Activated B cell treated with CpG ODN at 0.5 μM for 24 hours (primary cell): ENCODE measurements at regions not wholly inside any gene's neighbourhood (a gene's known extent, or its start where the extent isn't known, plus 50 kb on each side); places are given as distances from the start of the nearest gene placed in this dataset.
"Not testable (repeated sequence)": the region's sequence is repeated elsewhere in the genome, so short reads cannot be mapped to it uniquely, and the experiment has no call there.

ENCODE experiments used
- ATAC-seq: fragments of 200-7000 bp; cut with Tn5 transposase; one replicate; pipeline ENCODE4 v1.10.0; 2021; ENCODE audit warnings: low read depth, mild to moderate bottlenecking, moderate library complexity
- CTCF ChIA-PET: fragments of 350-600 bp; sonication (Branson Sonifier 250); formaldehyde crosslinking; loops from one replicate; lab custom pipeline; 2021; ENCODE audit warnings: antibody characterized with exemption; lab: Charles Lee
- POLR2A ChIA-PET: fragments of 350-600 bp; sonication (Branson Sonifier 250); formaldehyde crosslinking; loops from one replicate; lab custom pipeline; 2021; ENCODE audit warnings: antibody characterized with exemption; lab: Charles Lee
- DNase-seq: peaks from one replicate; pipeline ENCODE4 v3.0.0; 2022
- H3K27ac Mint-ChIP-seq: one replicate; pipeline ENCODE4 v1.8.0; 2020; ENCODE audit warnings: mixed read lengths
- H3K27me3 Mint-ChIP-seq: one replicate; pipeline ENCODE4 v1.8.0; 2021; ENCODE audit warnings: mixed read lengths
- H3K36me3 Mint-ChIP-seq: one replicate; pipeline ENCODE4 v1.8.0; 2021; ENCODE audit warnings: low read depth, mixed read lengths
- H3K4me1 Mint-ChIP-seq: one replicate; pipeline ENCODE4 v1.8.0; 2021; ENCODE audit warnings: mixed read lengths
- H3K4me3 Mint-ChIP-seq: one replicate; pipeline ENCODE4 v1.8.0; 2020; ENCODE audit warnings: mild to moderate bottlenecking, mixed read lengths
- H3K9me3 Mint-ChIP-seq: one replicate; pipeline ENCODE4 v1.8.0; 2020; ENCODE audit warnings: mixed read lengths
- intact Hi-C: fragments of 100-400 bp; cut with micrococcal nuclease; formaldehyde crosslinking; loops from one replicate; pipeline ENCODE4 v1.15.1; 2024
- TF ChIP-seq, protein P1 (sequence below): fragments of 200-600 bp; IDR thresholded peaks from one replicate; pipeline ENCODE4 v1.8.0; 2022; ENCODE audit warnings: antibody characterized with exemption, mild to moderate bottlenecking

DNA sequence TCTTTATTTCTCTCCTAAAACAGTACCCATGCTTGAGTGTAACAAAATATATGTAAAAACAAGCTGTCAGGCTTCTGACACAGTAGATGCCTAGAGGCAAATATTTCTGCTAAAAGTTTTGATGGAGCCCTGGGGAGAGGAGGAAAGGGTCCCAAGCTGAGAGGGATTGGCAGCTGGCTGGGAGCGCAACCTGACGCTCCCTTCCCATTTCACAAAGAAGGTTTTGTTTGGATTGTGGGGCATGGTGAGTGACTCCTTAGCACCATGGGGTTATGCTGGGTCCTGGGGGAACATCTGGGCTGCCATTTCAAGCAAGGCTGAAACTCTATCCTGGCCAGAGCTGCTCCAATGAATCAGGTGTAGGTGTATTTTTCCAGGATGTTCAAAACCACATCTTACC is 720.5 kb downstream of the MAFB start:
- H3K27ac Mint-ChIP-seq = no peak overlapping the region
- intact Hi-C loops = no loop called here
- H3K27me3 Mint-ChIP-seq = no peaks in the 10 kb centered on the region
- H3K4me3 Mint-ChIP-seq = no peak overlapping the region
- TF ChIP-seq, protein P1, sequence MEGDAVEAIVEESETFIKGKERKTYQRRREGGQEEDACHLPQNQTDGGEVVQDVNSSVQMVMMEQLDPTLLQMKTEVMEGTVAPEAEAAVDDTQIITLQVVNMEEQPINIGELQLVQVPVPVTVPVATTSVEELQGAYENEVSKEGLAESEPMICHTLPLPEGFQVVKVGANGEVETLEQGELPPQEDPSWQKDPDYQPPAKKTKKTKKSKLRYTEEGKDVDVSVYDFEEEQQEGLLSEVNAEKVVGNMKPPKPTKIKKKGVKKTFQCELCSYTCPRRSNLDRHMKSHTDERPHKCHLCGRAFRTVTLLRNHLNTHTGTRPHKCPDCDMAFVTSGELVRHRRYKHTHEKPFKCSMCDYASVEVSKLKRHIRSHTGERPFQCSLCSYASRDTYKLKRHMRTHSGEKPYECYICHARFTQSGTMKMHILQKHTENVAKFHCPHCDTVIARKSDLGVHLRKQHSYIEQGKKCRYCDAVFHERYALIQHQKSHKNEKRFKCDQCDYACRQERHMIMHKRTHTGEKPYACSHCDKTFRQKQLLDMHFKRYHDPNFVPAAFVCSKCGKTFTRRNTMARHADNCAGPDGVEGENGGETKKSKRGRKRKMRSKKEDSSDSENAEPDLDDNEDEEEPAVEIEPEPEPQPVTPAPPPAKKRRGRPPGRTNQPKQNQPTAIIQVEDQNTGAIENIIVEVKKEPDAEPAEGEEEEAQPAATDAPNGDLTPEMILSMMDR = no peak
- ATAC-seq (no peak), DNase-seq (no peak)
- ChIA-PET CTCF (no interaction called here), POLR2A (no interaction called here)
- peaks cover 14% of the 10 kb centered on the region for H3K9me3 Mint-ChIP-seq
- no peaks in the 10 kb centered on the region for H3K36me3 Mint-ChIP-seq
- H3K4me1 Mint-ChIP-seq = no peaks in the 10 kb centered on the region

DNA sequence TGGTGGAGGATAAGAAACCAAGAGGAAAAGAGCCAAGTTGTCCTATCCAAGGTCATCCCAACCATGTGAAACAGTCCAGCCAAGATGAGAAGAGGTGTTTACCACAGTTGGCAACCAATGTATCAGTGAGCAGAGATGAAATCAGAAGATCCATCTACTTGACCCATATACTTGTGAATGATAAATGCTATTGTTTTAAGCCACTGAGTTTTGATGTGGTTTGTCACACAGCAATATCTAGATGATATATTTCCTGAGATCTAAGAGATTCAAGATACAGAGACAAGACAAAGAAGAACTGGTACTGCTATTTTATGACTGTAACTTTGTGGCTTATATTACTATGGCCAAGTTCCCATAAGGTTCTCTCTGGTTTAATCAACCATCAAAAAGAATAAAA is 721.2 kb downstream of the MAFB start:
- CTCF ChIA-PET = no interaction called here
- ATAC-seq (no peak), DNase-seq (no peak)
- Mint-ChIP-seq H3K27ac (no peak overlapping the region), H3K4me1 (no peaks in the 10 kb centered on the region), H3K27me3 (no peaks in the 10 kb centered on the region), H3K9me3 (peaks cover 14% of the 10 kb centered on the region), H3K36me3 (no peaks in the 10 kb centered on the region), H3K4me3 (no peak overlapping the region)
- TF ChIP-seq, protein P1 = no peak
- POLR2A ChIA-PET = no interaction called here
- intact Hi-C loops = no loop called here

DNA sequence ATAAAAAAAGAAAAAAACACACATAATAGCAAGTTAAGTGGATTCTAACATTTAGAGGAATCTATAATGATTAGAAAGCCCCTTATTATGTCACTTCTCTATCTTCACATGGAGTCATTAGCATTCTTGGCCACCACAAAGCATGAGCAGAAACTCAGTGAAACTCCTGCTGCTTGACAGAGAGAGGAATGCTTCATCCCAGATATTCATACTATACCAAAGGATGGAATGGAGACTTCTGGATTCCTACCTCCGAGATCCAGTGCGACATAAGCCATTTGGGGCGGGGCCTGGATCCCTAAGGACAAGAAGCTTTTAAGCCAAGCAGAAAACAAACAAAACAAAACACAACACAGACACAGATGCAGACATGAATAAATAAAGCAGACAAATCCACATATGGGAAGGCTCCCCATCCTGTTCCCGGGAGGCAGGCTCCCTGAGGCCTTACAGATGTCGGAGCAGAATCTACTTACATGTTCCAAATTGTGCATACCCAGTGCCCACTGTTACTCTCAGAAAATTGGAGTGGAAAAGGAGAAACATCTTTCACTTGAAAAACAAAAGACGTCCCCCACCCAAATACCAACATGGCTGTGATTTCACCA is 727.3 kb downstream of the MAFB start:
- H3K4me1 Mint-ChIP-seq = no peaks in the 10 kb centered on the region
- no peak overlapping the region for H3K27ac Mint-ChIP-seq
- DNase-seq (no peak), ATAC-seq (no peak)
- POLR2A ChIA-PET = no interaction called here
- TF ChIP-seq, protein P1 = no peak
- no peaks in the 10 kb centered on the region for H3K9me3 Mint-ChIP-seq
- H3K4me3 Mint-ChIP-seq = no peak overlapping the region
- no peaks in the 10 kb centered on the region for H3K36me3 Mint-ChIP-seq
- intact Hi-C loops = no loop called here
- CTCF ChIA-PET = no interaction called here
- H3K27me3 Mint-ChIP-seq = no peaks in the 10 kb centered on the region

DNA sequence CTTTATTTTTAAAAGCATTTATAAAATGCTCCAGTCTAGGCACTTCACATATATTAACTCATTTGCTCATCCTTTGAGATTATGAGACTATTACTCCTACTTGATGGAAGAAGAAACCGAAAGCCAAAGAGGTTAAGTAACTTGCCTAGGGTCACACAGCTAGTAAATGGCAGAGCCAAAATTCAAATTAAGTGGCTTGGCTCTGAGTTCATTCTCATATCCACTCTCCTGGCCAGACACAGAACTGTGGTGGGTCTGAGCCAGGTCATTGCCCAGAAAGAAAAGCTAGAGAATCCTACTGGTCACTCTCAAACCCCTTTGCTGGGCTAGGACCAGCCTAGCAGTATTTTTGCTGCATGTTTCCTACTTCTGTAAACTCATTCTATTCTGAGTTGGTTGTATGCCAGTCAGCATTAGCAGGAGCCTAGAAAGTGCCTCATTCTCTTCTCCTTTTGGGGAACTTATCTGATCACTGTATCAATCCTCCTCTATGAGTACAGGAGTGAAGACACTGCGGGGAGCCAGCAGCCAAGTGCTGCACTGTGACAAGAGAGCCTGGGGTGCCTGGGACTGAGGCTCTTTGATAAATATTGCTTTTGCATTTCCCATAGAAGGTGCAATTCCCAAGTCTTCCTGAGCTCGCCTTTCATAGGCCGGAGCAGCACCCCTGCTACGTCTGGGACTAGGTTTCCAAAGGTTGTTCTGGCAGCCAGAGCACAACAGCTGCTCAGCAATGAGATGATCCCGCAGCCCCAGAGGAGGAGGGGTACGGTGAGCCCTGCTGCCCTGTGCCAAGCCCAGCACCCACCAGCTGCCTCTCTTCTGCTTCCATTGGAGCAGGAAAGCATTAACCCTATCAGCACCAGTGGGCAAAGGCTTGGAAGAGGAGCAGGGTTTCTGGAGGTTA is 728.3 kb downstream of the MAFB start:
- Mint-ChIP-seq H3K36me3 (no peaks in the 10 kb centered on the region), H3K9me3 (no peaks in the 10 kb centered on the region), H3K4me1 (no peaks in the 10 kb centered on the region), H3K27me3 (no peaks in the 10 kb centered on the region), H3K27ac (no peak overlapping the region), H3K4me3 (no peak overlapping the region)
- ChIA-PET CTCF (no interaction called here), POLR2A (no interaction called here)
- TF ChIP-seq, protein P1 = no peak
- intact Hi-C loops = no loop called here
- DNase-seq (no peak), ATAC-seq (no peak)

DNA sequence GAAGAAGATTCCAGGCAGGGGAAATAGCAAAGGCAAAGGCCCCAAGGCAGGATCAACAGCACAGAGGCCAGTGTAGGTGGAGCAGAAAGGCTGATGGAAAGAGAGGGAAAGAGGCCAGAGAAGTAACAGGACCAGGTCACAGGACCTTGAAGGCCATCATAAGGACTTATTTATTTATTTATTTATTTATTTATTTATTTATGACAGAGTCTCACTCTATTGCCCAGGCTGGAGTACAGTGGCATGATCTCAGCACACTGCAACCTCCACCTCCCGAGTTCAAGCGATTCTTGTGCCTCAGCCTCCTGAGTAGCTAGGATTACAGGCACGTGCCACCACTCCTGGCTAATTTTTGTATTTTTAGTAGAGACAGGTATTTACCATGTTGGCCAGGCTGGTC is 731.1 kb downstream of the MAFB start:
- H3K9me3 Mint-ChIP-seq, H3K27me3 Mint-ChIP-seq, intact Hi-C loops, POLR2A ChIA-PET, H3K4me3 Mint-ChIP-seq, CTCF ChIA-PET, H3K4me1 Mint-ChIP-seq, H3K36me3 Mint-ChIP-seq, H3K27ac Mint-ChIP-seq, DNase-seq, ATAC-seq: not testable (repeated sequence)
